BJ (cell line): ENCODE measurements at regions not wholly inside any gene's neighbourhood (a gene's known extent, or its start where the extent isn't known, plus 50 kb on each side); places are given as distances from the start of the nearest gene placed in this dataset.

Experiments
- CTCF ChIA-PET: fragments of 350-600 bp; formaldehyde crosslinking; extraction: SDS; loops from one replicate; lab custom pipeline; 2021; ENCODE audit warnings: antibody characterized with exemption, inconsistent platforms; lab: Yijun Ruan, JAX
- POLR2A ChIA-PET: fragments of 300-600 bp; sonication (Branson Sonifier 250); formaldehyde crosslinking; extraction: SDS; loops from one replicate; lab custom pipeline; 2021; ENCODE audit warnings: antibody characterized with exemption; lab: Charles Lee
- DNase-seq: peaks from one replicate; pipeline ENCODE4 v3.0.0-alpha.2; 2011; ENCODE audit warnings: low read depth
- H3K27me3 ChIP-seq: 2 replicates; pipeline ENCODE4 v1.6.0; 2011; ENCODE audit warnings: low read length; ENCODE audit not compliant: control insufficient read depth, insufficient read depth
- H3K36me3 ChIP-seq: 2 replicates; pipeline ENCODE4 v1.5.1; 2011; ENCODE audit warnings: low read length; ENCODE audit not compliant: control insufficient read depth, insufficient read depth
- H3K4me3 ChIP-seq: 2 replicates; pipeline ENCODE4 v1.5.1; 2011; ENCODE audit warnings: low read depth, mild to moderate bottlenecking, control low read depth, low read length
- TF ChIP-seq, protein P1 (sequence below): IDR thresholded peaks from 2 replicates; pipeline ENCODE4 v1.5.1; 2011; ENCODE audit warnings: low read depth, mild to moderate bottlenecking, control low read depth, inconsistent platforms, low read length, moderate library complexity; ENCODE audit not compliant: insufficient read depth

GRCh38 chr17:68733241-68734176, 132.3 kb upstream of the FAM20A start:
- Histone ChIP-seq H3K36me3 (no peaks in the 10 kb centered on the region), H3K4me3 (no peak overlapping the region), H3K27me3 (no peaks in the 10 kb centered on the region)
- TF ChIP-seq, protein P1, sequence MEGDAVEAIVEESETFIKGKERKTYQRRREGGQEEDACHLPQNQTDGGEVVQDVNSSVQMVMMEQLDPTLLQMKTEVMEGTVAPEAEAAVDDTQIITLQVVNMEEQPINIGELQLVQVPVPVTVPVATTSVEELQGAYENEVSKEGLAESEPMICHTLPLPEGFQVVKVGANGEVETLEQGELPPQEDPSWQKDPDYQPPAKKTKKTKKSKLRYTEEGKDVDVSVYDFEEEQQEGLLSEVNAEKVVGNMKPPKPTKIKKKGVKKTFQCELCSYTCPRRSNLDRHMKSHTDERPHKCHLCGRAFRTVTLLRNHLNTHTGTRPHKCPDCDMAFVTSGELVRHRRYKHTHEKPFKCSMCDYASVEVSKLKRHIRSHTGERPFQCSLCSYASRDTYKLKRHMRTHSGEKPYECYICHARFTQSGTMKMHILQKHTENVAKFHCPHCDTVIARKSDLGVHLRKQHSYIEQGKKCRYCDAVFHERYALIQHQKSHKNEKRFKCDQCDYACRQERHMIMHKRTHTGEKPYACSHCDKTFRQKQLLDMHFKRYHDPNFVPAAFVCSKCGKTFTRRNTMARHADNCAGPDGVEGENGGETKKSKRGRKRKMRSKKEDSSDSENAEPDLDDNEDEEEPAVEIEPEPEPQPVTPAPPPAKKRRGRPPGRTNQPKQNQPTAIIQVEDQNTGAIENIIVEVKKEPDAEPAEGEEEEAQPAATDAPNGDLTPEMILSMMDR = no peak
- DNase-seq = no peak
- ChIA-PET CTCF (no interaction called here), POLR2A (no interaction called here)

GRCh38 chr17:68732301-68732749, 131.2 kb upstream of the FAM20A start:
- Histone ChIP-seq H3K27me3 (no peaks in the 10 kb centered on the region), H3K4me3 (no peak overlapping the region), H3K36me3 (no peaks in the 10 kb centered on the region)
- ChIA-PET POLR2A (no interaction called here), CTCF (interaction anchor here (0.8 to 1.0 kb wide), 2 partner anchors 20 to 140 kb away, joined by 3 to 5 read pairs; no protein-coding TSS in a partner anchor)
- no peak for DNase-seq
- TF ChIP-seq, protein P1 = no peak

GRCh38 chr17:68731465-68731864, 130.3 kb upstream of the FAM20A start:
- ChIA-PET POLR2A (no interaction called here), CTCF (interaction anchor here (1.8 kb wide), 1 partner anchor 28 kb away, joined by 4 read pairs; no protein-coding TSS in a partner anchor)
- no peaks in the 10 kb centered on the region for H3K36me3 ChIP-seq
- TF ChIP-seq, protein P1 = no peak
- no peaks in the 10 kb centered on the region for H3K27me3 ChIP-seq
- H3K4me3 ChIP-seq = no peak overlapping the region
- DNase-seq = no peak

- no peaks in the 10 kb centered on the region for H3K27me3 ChIP-seq
- ChIA-PET CTCF (interaction anchor here (0.9 to 1.8 kb wide), 2 partner anchors 11 to 106 kb away, joined by 3 to 4 read pairs; no protein-coding TSS in a partner anchor), POLR2A (interaction anchor here (0.5 kb wide), 1 partner anchor 13 kb away, joined by 3 read pairs; no protein-coding TSS in a partner anchor)
- H3K4me3 ChIP-seq = no peak overlapping the region
- no peaks in the 10 kb centered on the region for H3K36me3 ChIP-seq
- TF ChIP-seq, protein P1 = no peak
- no peak for DNase-seq
These were observed 118.3 kb upstream of the FAM20A start for GRCh38 chr17:68719431-68719830.

- no peaks in the 10 kb centered on the region for H3K36me3 ChIP-seq
- ChIA-PET CTCF (interaction anchor here (0.9 to 1.8 kb wide), 2 partner anchors 12 to 105 kb away, joined by 3 to 4 read pairs; no protein-coding TSS in a partner anchor), POLR2A (no interaction called here)
- H3K27me3 ChIP-seq = no peaks in the 10 kb centered on the region
- TF ChIP-seq, protein P1 = no peak
- H3K4me3 ChIP-seq = no peak overlapping the region
- DNase-seq = no peak
These were observed 117.8 kb upstream of the FAM20A start for GRCh38 chr17:68718926-68719325.
